NCI-H526 treated with DMSO at 0.1 percent for 48 hours (cell line): ENCODE measurements at regions not wholly inside any gene's neighbourhood (a gene's known extent, or its start where the extent isn't known, plus 50 kb on each side); places are given as distances from the start of the nearest gene placed in this dataset.
"Not testable (repeated sequence)": the region's sequence is repeated elsewhere in the genome, so short reads cannot be mapped to it uniquely, and the experiment has no call there.

Experiments
- DNase-seq: peaks from one replicate; lab custom pipeline; 2025; lab: John Stamatoyannopoulos, UW

DNA sequence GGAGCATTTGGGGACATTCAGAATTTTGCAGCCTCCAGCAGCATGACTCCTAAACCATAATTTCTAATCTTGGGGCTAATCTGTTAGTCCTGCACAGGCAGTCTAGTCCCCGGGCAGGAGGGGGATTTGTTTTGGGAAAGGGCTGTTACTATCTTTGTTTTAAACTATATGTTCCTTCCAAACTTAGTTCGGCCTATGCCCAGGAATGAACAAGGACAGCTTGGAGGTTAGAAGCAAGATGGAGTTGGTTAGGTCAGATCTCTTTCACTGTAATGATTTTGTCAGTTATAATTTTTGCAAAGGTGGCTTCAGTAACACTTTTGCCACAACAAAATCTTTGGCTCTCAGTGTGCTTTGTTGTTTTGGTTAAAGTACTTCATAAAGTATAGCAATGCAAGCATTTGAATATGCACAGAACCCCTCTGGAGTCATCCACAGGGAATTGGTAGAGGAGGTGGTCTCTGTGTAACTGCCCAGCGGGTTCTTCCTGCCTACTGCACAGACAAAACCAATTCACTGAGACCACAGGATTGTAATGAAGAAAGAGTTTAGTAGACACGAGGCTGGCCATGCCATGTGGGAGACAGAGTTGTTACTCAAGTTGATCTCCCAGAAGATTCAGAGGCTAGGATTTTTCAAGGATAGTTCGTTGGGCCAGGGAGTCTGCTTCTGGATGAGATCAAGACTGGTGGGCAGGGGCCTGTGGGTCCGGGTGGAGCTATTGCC lies 224.1 kb upstream of the MYLIP start:
- no peak for DNase-seq

- DNase-seq: no peak
Observed at GRCh38 chr6:15901141-15902115, 227.5 kb upstream of the MYLIP start.

DNA sequence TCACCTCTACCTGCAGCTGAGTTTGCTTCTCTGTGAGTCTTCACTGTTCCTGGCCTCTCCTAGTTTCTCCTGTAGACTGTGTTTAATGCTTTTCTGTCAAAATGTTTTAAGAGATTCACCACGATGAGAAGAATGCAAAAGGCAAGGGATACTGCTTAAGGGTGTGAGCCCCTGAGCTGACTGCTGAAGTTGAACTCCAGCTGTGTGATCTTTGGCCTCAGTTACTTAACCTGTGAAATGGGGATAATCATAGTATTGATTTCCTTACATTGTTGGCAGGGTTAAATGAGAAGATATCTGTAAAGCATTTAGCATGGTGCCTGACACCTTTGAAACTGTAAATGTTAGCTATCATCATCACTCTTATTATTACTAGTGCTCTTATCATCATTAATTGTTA lies 230.2 kb upstream of the MYLIP start:
- no peak for DNase-seq

- no peak for DNase-seq
Observed at GRCh38 chr6:15897063-15897876, 231.6 kb upstream of the MYLIP start.

- DNase-seq: no peak
Observed at GRCh38 chr6:15894973-15895725, 232.3 kb upstream of the DTNBP1 start.

DNA sequence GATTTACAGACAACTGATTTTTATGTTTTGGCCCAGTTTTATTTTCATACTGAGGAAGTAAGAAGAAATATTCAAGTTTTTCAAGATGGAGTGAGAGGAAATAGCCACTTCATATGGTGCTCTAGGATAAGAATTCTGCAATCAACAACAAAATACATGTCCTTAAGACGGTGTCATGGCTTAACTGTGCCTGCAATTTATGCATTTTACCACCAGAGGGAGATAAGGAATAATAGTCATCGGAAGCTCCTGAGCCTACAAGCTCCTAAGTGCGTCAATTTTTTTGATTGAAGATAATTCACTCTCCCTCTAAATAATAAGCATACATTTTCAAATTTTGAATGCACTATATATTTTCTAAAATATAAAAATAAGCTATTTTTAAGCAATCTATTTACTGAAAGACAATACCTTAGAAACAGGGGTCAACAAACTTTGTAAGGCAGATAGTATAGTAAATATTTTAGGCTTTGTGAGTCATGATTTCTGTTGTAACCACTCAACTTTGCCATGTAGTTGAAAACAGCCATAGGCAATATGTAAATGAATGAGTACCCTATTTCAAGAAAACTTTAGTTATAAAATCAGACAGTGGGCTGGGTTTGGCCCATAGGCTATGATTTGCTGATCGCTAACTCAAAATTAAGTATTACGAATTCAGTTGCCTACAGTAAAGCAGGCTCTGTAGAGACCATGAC lies 230.9 kb upstream of the DTNBP1 start:
- peak; percentile 50 for DNase-seq

DNA sequence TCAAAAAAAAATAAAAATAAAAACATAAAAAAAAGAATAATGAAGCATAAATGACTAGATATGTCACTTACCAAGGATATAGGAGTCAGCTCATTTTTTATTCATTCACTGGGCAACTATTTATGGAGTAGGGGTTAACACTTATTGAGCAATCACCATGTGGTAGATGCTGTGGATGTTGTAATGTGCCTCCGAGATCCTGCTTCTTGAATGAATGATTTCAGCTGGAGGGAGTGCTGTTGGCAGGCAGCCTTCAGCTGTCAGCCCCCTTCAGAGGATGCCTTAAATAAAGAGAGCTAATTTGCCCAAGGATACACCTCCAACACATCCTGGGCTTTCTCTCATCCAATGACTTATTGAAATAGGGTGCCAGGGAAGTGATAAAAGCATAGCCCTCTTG lies 229.5 kb upstream of the DTNBP1 start:
- no peak for DNase-seq

GRCh38 chr6:15888798-15889772 lies 226.3 kb upstream of the DTNBP1 start:
- no peak for DNase-seq

GRCh38 chr6:15887491-15888461 lies 224.9 kb upstream of the DTNBP1 start:
- DNase-seq: no peak

DNA sequence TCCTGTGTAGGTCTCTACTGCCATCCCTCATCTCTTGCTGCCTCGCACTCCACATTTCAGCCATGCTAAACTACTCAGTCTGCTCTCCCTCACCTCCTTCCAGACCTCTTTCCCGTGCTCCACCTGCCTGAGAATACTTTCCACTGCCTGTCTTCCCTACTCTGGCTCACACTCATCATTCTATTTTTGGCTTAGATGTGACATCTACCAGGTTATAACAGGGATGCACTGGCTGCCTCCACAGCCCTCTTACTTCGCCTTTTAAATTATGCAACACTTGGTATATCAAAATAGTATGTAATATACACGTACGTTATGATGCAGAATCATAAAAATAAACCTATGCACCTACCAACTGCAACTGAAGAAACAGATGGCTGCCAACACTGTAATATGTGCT lies 222.8 kb upstream of the DTNBP1 start:
- DNase-seq: no peak

DNA sequence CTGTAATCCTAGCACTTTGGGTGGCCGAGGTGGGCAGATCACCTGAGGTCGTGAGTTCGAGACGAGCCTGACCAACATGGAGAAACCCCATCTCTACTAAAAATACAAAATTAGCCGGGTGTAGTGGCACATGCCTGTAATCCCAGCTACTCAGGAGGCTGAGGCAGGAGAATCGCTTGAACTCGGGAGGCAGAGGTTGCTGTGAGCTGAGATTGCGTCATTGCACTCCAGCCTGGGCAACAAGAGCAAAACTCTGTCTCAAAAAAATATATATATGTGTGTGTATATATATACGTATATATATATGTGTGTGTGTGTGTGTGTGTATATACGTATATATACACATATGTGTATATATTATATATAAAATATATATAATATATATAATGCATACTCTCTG lies 220.8 kb upstream of the DTNBP1 start:
- not testable (repeated sequence) for DNase-seq

- no peak for DNase-seq
Observed at GRCh38 chr6:15882915-15883314, 220.1 kb upstream of the DTNBP1 start.

DNA sequence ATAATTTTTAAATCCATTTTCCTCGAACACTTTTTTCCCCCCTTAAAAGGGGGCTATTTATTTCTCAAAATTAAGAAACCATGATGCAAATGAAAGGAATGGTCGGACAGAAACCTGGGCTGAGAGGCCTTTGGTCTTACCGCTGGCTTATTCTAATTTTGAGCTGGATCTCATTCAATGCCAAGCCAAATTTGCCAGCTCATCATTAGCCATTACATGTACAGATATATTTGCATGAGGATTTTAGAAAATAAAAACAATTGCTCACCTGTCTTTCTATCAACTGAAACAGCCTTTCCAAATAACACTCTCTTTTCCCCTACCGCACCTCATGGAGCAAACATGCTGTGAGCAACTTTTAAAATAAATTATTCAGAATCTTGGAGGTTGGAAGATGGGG lies 219.5 kb upstream of the DTNBP1 start:
- DNase-seq: no peak

DNA sequence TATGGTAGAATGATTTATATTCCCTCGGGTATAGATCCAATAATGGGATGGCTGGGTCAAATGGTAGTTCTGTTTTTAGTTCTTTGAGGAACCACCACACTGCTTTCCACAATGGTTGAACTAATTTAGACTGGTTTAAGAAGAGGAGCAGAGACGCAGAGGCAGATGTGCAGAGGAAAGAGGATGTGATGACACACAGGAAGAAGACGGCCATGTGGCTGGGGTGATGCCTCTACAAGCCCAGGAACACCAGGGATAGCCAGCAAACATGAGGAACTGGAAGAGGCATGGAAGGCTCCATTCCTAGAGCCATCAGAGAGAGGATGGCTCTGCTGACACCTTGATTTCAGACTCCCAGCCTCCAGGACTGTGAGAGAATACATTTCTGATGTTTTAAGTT lies 218.3 kb upstream of the DTNBP1 start:
- no peak for DNase-seq

GRCh38 chr6:15880262-15880973 lies 217.6 kb upstream of the DTNBP1 start:
- no peak for DNase-seq

GRCh38 chr6:15879371-15880261 lies 216.8 kb upstream of the DTNBP1 start:
- no peak for DNase-seq

GRCh38 chr6:15877231-15877630 lies 214.4 kb upstream of the DTNBP1 start:
- DNase-seq: no peak
